IMR-90 (cell line): ENCODE measurements at regions not wholly inside any gene's neighbourhood (a gene's known extent, or its start where the extent isn't known, plus 50 kb on each side); places are given as distances from the start of the nearest gene placed in this dataset.
"Not testable (repeated sequence)": the region's sequence is repeated elsewhere in the genome, so short reads cannot be mapped to it uniquely, and the experiment has no call there.

Experiments
- ATAC-seq: fragments of 200-7000 bp; cut with Tn5 transposase; 2 replicates; pipeline ENCODE4 v1.9.1; 2020; ENCODE audit warnings: low read depth, mild to moderate bottlenecking, moderate library complexity
- BruUV-seq: library from RNA; stranded (reverse); fragments of 400-500 nt; replicated peaks from 2 replicates; lab custom pipeline; 2021; lab: Mats Ljungman, UMichigan
- CTCF ChIA-PET: fragments of 300-600 bp; formaldehyde crosslinking; extraction: SDS; loops from one replicate; lab custom pipeline; 2021; ENCODE audit warnings: antibody characterized with exemption; lab: Yijun Ruan, JAX
- POLR2A ChIA-PET: fragments of 300-600 bp; sonication (Branson Sonifier 250); formaldehyde crosslinking; loops from one replicate; lab custom pipeline; 2022; ENCODE audit warnings: antibody characterized with exemption; ENCODE audit not compliant: unreplicated experiment; lab: Charles Lee
- DNase-seq: peaks from one replicate; pipeline ENCODE4 v3.0.0; 2013
- H2AFZ ChIP-seq: replicated peaks from 2 replicates; pipeline ENCODE3; 2013; ENCODE audit warnings: low read length, mild to moderate bottlenecking; ENCODE audit not compliant: poor library complexity
- H2AK5ac ChIP-seq: 2 replicates; pipeline ENCODE4 v1.6.1; 2013; ENCODE audit warnings: low read depth, low read length, inconsistent platforms
- H2AK9ac ChIP-seq: replicated peaks from 2 replicates; pipeline ENCODE3; 2013; ENCODE audit warnings: mild to moderate bottlenecking, low read depth, low read length, moderate library complexity; ENCODE audit not compliant: poor library complexity
- H2BK120ac ChIP-seq: 2 replicates; pipeline ENCODE4 v1.6.1; 2013; ENCODE audit warnings: low read depth, low read length, inconsistent platforms
- H2BK15ac ChIP-seq: 3 replicates; pipeline ENCODE4 v1.6.1; 2013; ENCODE audit warnings: low read depth, low read length, inconsistent platforms
- H2BK20ac ChIP-seq: 2 replicates; pipeline ENCODE4 v1.6.1; 2013; ENCODE audit warnings: low read depth, mild to moderate bottlenecking, inconsistent platforms, low read length, moderate library complexity
- H2BK5ac ChIP-seq: 2 replicates; pipeline ENCODE4 v1.6.1; 2013; ENCODE audit warnings: mild to moderate bottlenecking, low read depth, low read length, inconsistent platforms; ENCODE audit not compliant: poor library complexity, severe bottlenecking
- H3K14ac ChIP-seq: replicated peaks from 2 replicates; pipeline ENCODE4 v1.6.1; 2013; ENCODE audit warnings: low read depth, low read length, inconsistent platforms
- H3K18ac ChIP-seq: 2 replicates; pipeline ENCODE4 v1.6.1; 2013; ENCODE audit warnings: low read depth, low read length, control low read depth
- H3K23ac ChIP-seq: 2 replicates; pipeline ENCODE4 v1.6.1; 2013; ENCODE audit warnings: low read depth, low read length, inconsistent platforms
- H3K27ac ChIP-seq: 2 replicates; pipeline ENCODE4 v1.5.1; 2013; ENCODE audit warnings: mild to moderate bottlenecking, control low read depth, low read length; ENCODE audit not compliant: insufficient read depth
- H3K27me3 ChIP-seq: 2 replicates; pipeline ENCODE4 v1.6.1; 2013; ENCODE audit warnings: low read length; ENCODE audit not compliant: control insufficient read depth, insufficient read depth
- H3K36me3 ChIP-seq: 2 replicates; pipeline ENCODE4 v1.6.1; 2013; ENCODE audit warnings: low read length, mixed read lengths; ENCODE audit not compliant: control insufficient read depth, insufficient read depth
- H3K4ac ChIP-seq: 2 replicates; pipeline ENCODE4 v1.6.1; 2013; ENCODE audit warnings: low read depth, low read length, inconsistent platforms
- H3K4me1 ChIP-seq: 2 replicates; pipeline ENCODE4 v1.6.1; 2013; ENCODE audit warnings: low read length, mixed read lengths; ENCODE audit not compliant: control insufficient read depth, insufficient read depth
- H3K4me2 ChIP-seq: 2 replicates; pipeline ENCODE4 v1.6.1; 2013; ENCODE audit warnings: low read depth, mild to moderate bottlenecking, control low read depth, low read length, moderate library complexity
- H3K4me3 ChIP-seq: 2 replicates; pipeline ENCODE4 v1.5.1; 2013; ENCODE audit warnings: low read depth, mild to moderate bottlenecking, control low read depth, low read length, moderate library complexity; ENCODE audit not compliant: insufficient read depth
- H3K56ac ChIP-seq: 2 replicates; pipeline ENCODE4 v1.6.1; 2013; ENCODE audit warnings: low read length, inconsistent platforms; ENCODE audit not compliant: insufficient read depth; ENCODE audit errors: extremely low read depth
- H3K79me1 ChIP-seq, 2 experiments: 2 replicates each; pipeline ENCODE4 v1.6.1; 2013; ENCODE audit warnings: low read length in 2 of 2, inconsistent platforms in 1 of 2, low read depth in 1 of 2
- H3K9ac ChIP-seq: 2 replicates; pipeline ENCODE4 v1.6.1; 2013; ENCODE audit warnings: low read depth, low read length, control low read depth
- H3K9me1 ChIP-seq: 2 replicates; pipeline ENCODE4 v1.6.1; 2013; ENCODE audit warnings: low read length, inconsistent platforms; ENCODE audit not compliant: insufficient read depth
- H3K9me3 ChIP-seq: 2 replicates; pipeline ENCODE4 v1.6.1; 2013; ENCODE audit warnings: low read length; ENCODE audit not compliant: control insufficient read depth, insufficient read depth
- H4K20me1 ChIP-seq: 2 replicates; pipeline ENCODE4 v1.6.1; 2013; ENCODE audit warnings: low read length, inconsistent platforms; ENCODE audit not compliant: insufficient read depth
- H4K5ac ChIP-seq: 2 replicates; pipeline ENCODE4 v1.6.1; 2013; ENCODE audit warnings: mild to moderate bottlenecking, low read depth, low read length, control low read depth
- H4K8ac ChIP-seq, 2 experiments: 2 replicates each; pipeline ENCODE4 v1.6.1; 2013; ENCODE audit warnings: low read depth in 2 of 2, low read length in 2 of 2, control low read depth in 1 of 2, inconsistent platforms in 1 of 2
- H4K91ac ChIP-seq: 2 replicates; pipeline ENCODE4 v1.6.1; 2013; ENCODE audit warnings: low read depth, low read length, inconsistent platforms; ENCODE audit not compliant: insufficient read depth
- WGBS, 2 experiments: methylation state at CpG; one replicate each; pipeline versions ENCODE4 v1.1.5 to v1.1.7; 2013; ENCODE audit warnings: missing lambda C conversion rate in 2 of 2; ENCODE audit not compliant: insufficient read length in 1 of 2; ENCODE audit errors: extremely low coverage in 2 of 2; 5-methylcytosine and 5-hydroxymethylcytosine counted together
- dilution Hi-C: fragments of 300-500 bp; cut with HindIII; formaldehyde crosslinking; loops from one replicate; pipeline ENCODE4 v1.14.3; 2018; ENCODE audit warnings: low sequenced_read_pairs; ENCODE audit not compliant: unreplicated experiment
- in situ Hi-C: fragments of 300-500 bp; cut with MboI; formaldehyde crosslinking; loops from 3 replicates; pipeline ENCODE4 v1.14.3; 2019; ENCODE audit warnings: low sequenced_read_pairs, inconsistent platforms, mixed read lengths
- intact Hi-C: fragments of 100-400 bp; cut with micrococcal nuclease; formaldehyde crosslinking; loops from 2 replicates; pipeline ENCODE4 v1.10.0; 2022

- DNase-seq, H2BK120ac ChIP-seq, H3K23ac ChIP-seq, in situ Hi-C loops, H3K4me1 ChIP-seq, H3K14ac ChIP-seq, H2AFZ ChIP-seq, H3K9me3 ChIP-seq, H4K20me1 ChIP-seq, H4K91ac ChIP-seq, H3K9ac ChIP-seq, H3K27me3 ChIP-seq, dilution Hi-C loops, H3K4me3 ChIP-seq, H2BK20ac ChIP-seq, ATAC-seq, H2AK9ac ChIP-seq, H3K79me1 ChIP-seq, H3K36me3 ChIP-seq, H3K9me1 ChIP-seq, H3K4me2 ChIP-seq, intact Hi-C loops, BruUV-seq, H2BK15ac ChIP-seq, H4K8ac ChIP-seq, H2BK5ac ChIP-seq, H2AK5ac ChIP-seq, H3K18ac ChIP-seq, H3K27ac ChIP-seq, H3K56ac ChIP-seq, H3K4ac ChIP-seq, H4K5ac ChIP-seq, POLR2A ChIA-PET: not testable (repeated sequence)
- CTCF ChIA-PET, result interaction anchor here (1.7 kb wide), 1 partner anchor 28 kb away, joined by 3 read pairs; no protein-coding TSS in a partner anchor
- no CpG with 5 or more reads among the region's 6 CpGs for WGBS, 2 experiments
Measured at GRCh38 chr4:68720723-68721122, 50.3 kb upstream of the UGT2B15 start.
